Fibroblast of lung (primary cell): ENCODE measurements at regions not wholly inside any gene's neighbourhood (a gene's known extent, or its start where the extent isn't known, plus 50 kb on each side); places are given as distances from the start of the nearest gene placed in this dataset.

ENCODE experiments used
- CTCF ChIP-seq, 2 donors: IDR thresholded peaks in 1 of 2; conservative IDR thresholded peaks in 1 of 2; 1 replicate in 1 of 2; 2 replicates in 1 of 2; pipeline ENCODE4 v1.5.1; 2011 to 2012; ENCODE audit warnings: low read length in 2 of 2, control low read depth in 1 of 2, inconsistent platforms in 1 of 2, low read depth in 1 of 2, mild to moderate bottlenecking in 1 of 2
- EZH2 ChIP-seq: IDR thresholded peaks from 2 replicates; pipeline ENCODE4 v1.5.1; 2012; ENCODE audit warnings: low read length, control low read depth, mild to moderate bottlenecking; ENCODE audit errors: missing control alignments

- no peak for TF ChIP-seq CTCF (conservative IDR thresholded peaks at IDR 0.05 in 1 of 2, IDR thresholded peaks at IDR 0.05 in 1 of 2; ENCODE audit: low read depth in 1 of 2, low read length in 2 of 2)
- TF ChIP-seq EZH2, result no peak
Observed at GRCh38 chr6:105816847-105817246, 269.3 kb upstream of the PRDM1 start.
